Common myeloid progenitor, CD34-positive (primary cell): ENCODE measurements at regions not wholly inside any gene's neighbourhood (a gene's known extent, or its start where the extent isn't known, plus 50 kb on each side); places are given as distances from the start of the nearest gene placed in this dataset.

Experiments
- CTCF ChIA-PET: fragments of 350-600 bp; sonication (Branson Sonifier 250); formaldehyde crosslinking; loops from one replicate; lab custom pipeline; 2021; ENCODE audit warnings: antibody characterized with exemption; lab: Charles Lee
- POLR2A ChIA-PET: fragments of 350-600 bp; sonication (Branson Sonifier 250); formaldehyde crosslinking; loops from one replicate; lab custom pipeline; 2021; ENCODE audit warnings: antibody characterized with exemption; lab: Charles Lee
- DNase-seq, 3 donors: peaks; one replicate each; pipeline versions ENCODE4 v3.0.0 to v3.0.0-alpha.2; 2013
- H3K27ac ChIP-seq, 2 experiments: 1 replicate in 1 of 2; 2 replicates in 1 of 2; pipeline ENCODE4 v1.7.0; 2013; ENCODE audit warnings: inconsistent platforms in 2 of 2, low read length in 2 of 2, mild to moderate bottlenecking in 2 of 2, low read depth in 1 of 2, moderate library complexity in 1 of 2; ENCODE audit not compliant: severe bottlenecking in 2 of 2, insufficient read depth in 1 of 2, poor library complexity in 1 of 2
- H3K27me3 ChIP-seq, 5 experiments: replicated peaks in 2 of 5; 1 replicate in 3 of 5; 2 replicates in 2 of 5; pipeline versions ENCODE4 v1.6.1 to v1.7.0; 2013; ENCODE audit warnings: low read length in 4 of 5, mild to moderate bottlenecking in 2 of 5, moderate library complexity in 2 of 5, inconsistent platforms in 1 of 5; ENCODE audit not compliant: insufficient read depth in 5 of 5, control insufficient read depth in 4 of 5
- H3K36me3 ChIP-seq, 4 experiments: 1 replicate in 2 of 4; 2 replicates in 2 of 4; pipeline versions ENCODE4 v1.6.1 to v1.7.0; 2013; ENCODE audit warnings: low read length in 3 of 4, control low read depth in 1 of 4, mild to moderate bottlenecking in 1 of 4; ENCODE audit not compliant: control insufficient read depth in 4 of 4, insufficient read depth in 4 of 4
- H3K4me1 ChIP-seq, 4 experiments: 1 replicate in 3 of 4; 2 replicates in 1 of 4; pipeline versions ENCODE4 v1.6.1 to v1.7.1; 2013; ENCODE audit warnings: low read length in 3 of 4, mild to moderate bottlenecking in 3 of 4, control low read depth in 1 of 4, inconsistent platforms in 1 of 4, moderate library complexity in 1 of 4; ENCODE audit not compliant: control insufficient read depth in 4 of 4, insufficient read depth in 4 of 4; ENCODE audit errors: control extremely low read depth in 1 of 4
- H3K4me3 ChIP-seq, 7 experiments: 1 replicate in 4 of 7; 2 replicates in 3 of 7; pipeline versions ENCODE4 v1.5.1 to v1.7.0; 2013; ENCODE audit warnings: mild to moderate bottlenecking in 7 of 7, low read length in 6 of 7, moderate library complexity in 6 of 7, inconsistent platforms in 2 of 7, low read depth in 2 of 7, control low read depth in 1 of 7; ENCODE audit not compliant: insufficient read depth in 4 of 7, control insufficient read depth in 1 of 7; ENCODE audit errors: extremely low read depth in 1 of 7
- H3K9me3 ChIP-seq, 5 experiments: 1 replicate in 4 of 5; 2 replicates in 1 of 5; pipeline versions ENCODE4 v1.6.1 to v1.7.1; 2013; ENCODE audit warnings: low read length in 4 of 5, mild to moderate bottlenecking in 2 of 5, inconsistent platforms in 1 of 5, low read depth in 1 of 5, moderate library complexity in 1 of 5; ENCODE audit not compliant: control insufficient read depth in 4 of 5, insufficient read depth in 2 of 5; ENCODE audit errors: control extremely low read depth in 1 of 5
- WGBS: methylation state at CpG from one replicate; pipeline ENCODE4 v1.1.5; 2013; ENCODE audit not compliant: insufficient coverage; 5-methylcytosine and 5-hydroxymethylcytosine counted together

DNA sequence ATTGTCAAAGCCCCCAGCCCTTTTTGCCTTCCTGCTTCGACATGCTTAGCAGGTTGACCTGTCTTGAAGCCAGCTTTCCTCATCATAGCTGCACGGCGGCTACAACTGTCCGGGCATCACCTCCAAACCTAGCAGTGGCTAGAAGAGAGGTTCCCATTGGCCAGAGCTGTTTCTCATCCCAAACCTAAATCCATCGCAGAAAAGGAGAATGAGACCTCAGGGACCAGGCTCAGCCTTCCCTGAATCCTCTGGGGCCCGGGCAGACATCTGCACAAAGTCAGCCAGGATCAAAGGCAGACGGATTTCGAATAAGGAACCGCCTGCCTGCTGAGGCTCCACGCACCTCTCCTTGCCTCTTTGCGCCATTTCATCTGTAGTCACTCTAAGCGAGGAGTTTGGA is 101.7 kb upstream of the SLC66A3 start:
- Histone ChIP-seq H3K27me3 (peaks cover 0 to 6% (median 0%) of the 10 kb centered on the region in 5 experiments), H3K4me3 (no peak overlapping the region), H3K4me1 (no peaks in the 10 kb centered on the region), H3K36me3 (no peaks in the 10 kb centered on the region), H3K9me3 (no peaks in the 10 kb centered on the region), H3K27ac (no peak overlapping the region)
- WGBS, result 92% methylated on average over 12 of the region's 12 CpGs
- CTCF ChIA-PET, result no interaction called here
- POLR2A ChIA-PET, result interaction anchor here (0.6 kb wide), 1 partner anchor 414 kb away, joined by 5 read pairs; no protein-coding TSS in a partner anchor
- no peak for DNase-seq

DNA sequence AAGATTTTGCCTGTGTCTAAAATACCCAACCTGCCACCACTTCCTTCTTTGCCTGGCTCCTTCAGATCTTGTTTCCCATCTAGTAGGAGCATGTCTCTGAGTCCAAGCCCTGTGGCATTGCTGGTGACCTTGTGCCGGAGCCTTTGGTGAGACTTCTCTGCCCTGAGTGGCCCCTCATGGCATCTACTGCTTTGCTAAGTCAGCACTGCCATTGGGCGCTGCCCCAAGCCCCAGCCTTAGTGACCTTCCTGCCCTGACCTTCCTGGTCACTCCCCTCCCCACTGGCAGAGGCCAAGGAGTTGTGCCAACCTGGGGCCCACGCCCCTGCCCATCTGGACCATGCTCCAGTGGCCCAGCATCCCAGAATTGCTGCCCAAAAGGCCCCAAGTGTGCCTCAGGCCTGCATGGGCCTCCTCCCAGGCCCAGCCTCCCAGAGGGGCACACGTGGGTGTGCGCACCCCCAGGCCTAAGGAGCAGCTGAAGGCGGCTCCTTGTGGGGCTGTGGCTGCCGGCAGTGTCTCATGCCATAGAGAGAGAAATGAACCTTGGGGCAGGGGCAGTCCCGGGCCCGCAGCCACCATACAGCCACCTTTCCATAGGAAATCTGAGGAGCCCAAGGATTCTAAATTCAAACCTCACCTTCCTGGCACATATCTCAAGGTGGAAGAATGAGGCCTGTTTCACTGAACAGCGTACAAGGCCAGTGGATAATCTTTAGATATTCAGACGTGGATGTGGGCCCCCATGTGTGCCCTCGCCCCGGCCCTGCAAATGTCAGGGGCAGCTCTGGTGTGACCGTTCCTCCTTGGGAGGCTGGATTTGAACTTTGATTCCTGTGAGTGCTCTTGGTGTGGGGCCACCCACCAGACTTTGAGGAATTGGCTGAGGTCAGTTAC is 100.2 kb upstream of the SLC66A3 start:
- H3K4me3 ChIP-seq, result no peak overlapping the region
- ChIA-PET CTCF (no interaction called here), POLR2A (no interaction called here)
- no peak overlapping the region for H3K27ac ChIP-seq
- H3K9me3 ChIP-seq, result no peaks in the 10 kb centered on the region
- DNase-seq, result no peak
- no peaks in the 10 kb centered on the region for H3K4me1 ChIP-seq
- WGBS, result 93% methylated on average over 14 of the region's 14 CpGs
- peaks cover 0 to 6% (median 0%) of the 10 kb centered on the region in 5 experiments for H3K27me3 ChIP-seq
- no peaks in the 10 kb centered on the region for H3K36me3 ChIP-seq

- H3K27ac ChIP-seq, result no peak overlapping the region
- DNase-seq, result no peak
- ChIA-PET POLR2A (no interaction called here), CTCF (no interaction called here)
- H3K4me3 ChIP-seq, result no peak overlapping the region
- 95% methylated on average over 8 of the region's 9 CpGs for WGBS
- peaks cover 0 to 6% (median 0%) of the 10 kb centered on the region in 5 experiments for H3K27me3 ChIP-seq
- no peaks in the 10 kb centered on the region for H3K36me3 ChIP-seq
- H3K9me3 ChIP-seq, result peaks cover 0 to 4% (median 3%) of the 10 kb centered on the region in 5 experiments
- H3K4me1 ChIP-seq, result no peaks in the 10 kb centered on the region
Measured at GRCh38 chr2:11055679-11056215, 99.5 kb upstream of the SLC66A3 start.

GRCh38 chr2:11056614-11057013 is 98.7 kb upstream of the SLC66A3 start:
- peaks cover 0 to 6% (median 0%) of the 10 kb centered on the region in 5 experiments for H3K27me3 ChIP-seq
- CTCF ChIA-PET, result no interaction called here
- no peaks in the 10 kb centered on the region for H3K4me1 ChIP-seq
- no peak for DNase-seq
- no peak overlapping the region for H3K27ac ChIP-seq
- POLR2A ChIA-PET, result no interaction called here
- no peaks in the 10 kb centered on the region for H3K36me3 ChIP-seq
- 95% methylated on average over 5 of the region's 6 CpGs for WGBS
- H3K4me3 ChIP-seq, result no peak overlapping the region
- peaks cover 0 to 10% (median 3%) of the 10 kb centered on the region in 5 experiments for H3K9me3 ChIP-seq

DNA sequence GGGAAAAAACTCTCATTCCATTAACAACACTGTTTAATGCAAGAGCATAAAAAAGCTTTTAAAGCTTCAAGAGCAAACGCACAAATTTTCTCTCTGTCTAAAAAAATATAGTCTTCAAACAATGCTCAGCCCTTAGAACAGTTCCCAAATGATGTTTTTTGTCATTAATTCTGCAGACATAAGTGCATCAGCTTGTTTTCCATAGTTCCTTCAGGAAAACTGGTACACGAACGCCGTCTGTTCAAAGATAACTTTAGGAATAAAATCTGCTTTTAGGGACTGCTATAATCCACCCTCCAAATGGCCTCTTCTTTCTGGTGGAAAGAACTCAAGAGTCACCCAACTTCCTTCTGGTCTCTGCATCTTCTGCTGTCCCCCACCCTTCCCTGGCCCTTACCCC is 98.2 kb upstream of the SLC66A3 start:
- WGBS, result 91% methylated on average over 4 of the region's 4 CpGs
- peaks cover 0 to 12% (median 3%) of the 10 kb centered on the region in 5 experiments for H3K9me3 ChIP-seq
- H3K27ac ChIP-seq, result no peak overlapping the region
- H3K4me3 ChIP-seq, result no peak overlapping the region
- no peak for DNase-seq
- peaks cover 0 to 6% (median 0%) of the 10 kb centered on the region in 5 experiments for H3K27me3 ChIP-seq
- ChIA-PET POLR2A (no interaction called here), CTCF (no interaction called here)
- no peaks in the 10 kb centered on the region for H3K4me1 ChIP-seq
- no peaks in the 10 kb centered on the region for H3K36me3 ChIP-seq

- WGBS, result 95% methylated on average over 4 of the region's 5 CpGs
- no peaks in the 10 kb centered on the region for H3K4me1 ChIP-seq
- peaks cover 0 to 6% (median 0%) of the 10 kb centered on the region in 5 experiments for H3K27me3 ChIP-seq
- no peak overlapping the region for H3K27ac ChIP-seq
- H3K9me3 ChIP-seq, result peaks cover 0 to 13% (median 3%) of the 10 kb centered on the region in 5 experiments
- POLR2A ChIA-PET, result no interaction called here
- CTCF ChIA-PET, result interaction anchor here (1.6 kb wide), 1 partner anchor 9 kb away, joined by 3 read pairs; no protein-coding TSS in a partner anchor
- no peak overlapping the region for H3K4me3 ChIP-seq
- no peak for DNase-seq
- no peaks in the 10 kb centered on the region for H3K36me3 ChIP-seq
Measured at GRCh38 chr2:11058129-11058528, 97.1 kb upstream of the SLC66A3 start.
